CD14-positive monocyte (primary cell): ENCODE measurements at regions not wholly inside any gene's neighbourhood (a gene's known extent, or its start where the extent isn't known, plus 50 kb on each side); places are given as distances from the start of the nearest gene placed in this dataset.

Experiments used
- DNase-seq, 3 donors: peaks; one replicate each; pipeline ENCODE4 v3.0.0-alpha.2; 2011 to 2022
- H2AFZ ChIP-seq: 2 replicates; pipeline ENCODE4 v1.6.0; 2012; ENCODE audit warnings: mild to moderate bottlenecking, low read depth, low read length, inconsistent platforms; ENCODE audit not compliant: insufficient read depth, poor library complexity, severe bottlenecking
- H3K27ac ChIP-seq, 2 donors: 1 replicate in 1 of 2; 2 replicates in 1 of 2; pipeline ENCODE4 v1.5.1; 2012 to 2013; ENCODE audit warnings: low read length in 2 of 2, control low read depth in 1 of 2, inconsistent platforms in 1 of 2, low read depth in 1 of 2, mild to moderate bottlenecking in 1 of 2
- H3K27me3 ChIP-seq, 2 donors: one replicate each; pipeline versions ENCODE4 v1.6.0 to v1.6.1; 2011 to 2013; ENCODE audit warnings: low read length in 2 of 2; ENCODE audit not compliant: control insufficient read depth in 2 of 2, insufficient read depth in 2 of 2
- H3K36me3 ChIP-seq, 2 donors: replicated peaks in 1 of 2; 1 replicate in 1 of 2; 2 replicates in 1 of 2; pipeline versions ENCODE4 v1.5.1 to v1.6.1; 2012 to 2013; ENCODE audit warnings: low read length in 2 of 2, control low read depth in 1 of 2, inconsistent platforms in 1 of 2, mild to moderate bottlenecking in 1 of 2; ENCODE audit not compliant: insufficient read depth in 2 of 2, control insufficient read depth in 1 of 2
- H3K4me1 ChIP-seq, 2 donors: 1 replicate in 1 of 2; 2 replicates in 1 of 2; pipeline versions ENCODE4 v1.5.1 to v1.6.1; 2012 to 2013; ENCODE audit warnings: low read length in 2 of 2, control low read depth in 1 of 2, inconsistent platforms in 1 of 2, mild to moderate bottlenecking in 1 of 2, moderate library complexity in 1 of 2; ENCODE audit not compliant: insufficient read depth in 2 of 2, control insufficient read depth in 1 of 2
- H3K4me2 ChIP-seq: replicated peaks from 2 replicates; pipeline ENCODE3; 2012; ENCODE audit warnings: low read length, moderate library complexity, mild to moderate bottlenecking; ENCODE audit not compliant: poor library complexity, severe bottlenecking; ENCODE audit errors: extremely low read depth
- H3K4me3 ChIP-seq, 3 experiments: fragments of 200-600 bp in 1 of 3; sonication (generic) in 1 of 3; replicated peaks in 1 of 3; 1 replicate in 2 of 3; 2 replicates in 1 of 3; pipeline ENCODE4 v1.5.1; 2011 to 2013; ENCODE audit warnings: low read length in 3 of 3, mild to moderate bottlenecking in 3 of 3, control low read depth in 2 of 3, low read depth in 2 of 3, inconsistent platforms in 1 of 3, moderate library complexity in 1 of 3
- H3K79me2 ChIP-seq: 2 replicates; pipeline ENCODE4 v1.6.0; 2012; ENCODE audit warnings: mild to moderate bottlenecking, control low read depth, inconsistent platforms, low read length, moderate library complexity; ENCODE audit not compliant: insufficient read depth
- H3K9ac ChIP-seq: 2 replicates; pipeline ENCODE4 v1.6.0; 2017; ENCODE audit warnings: low read length, mild to moderate bottlenecking; ENCODE audit not compliant: insufficient read depth, poor library complexity, severe bottlenecking
- H3K9me3 ChIP-seq, 2 donors: replicated peaks in 1 of 2; 1 replicate in 1 of 2; 2 replicates in 1 of 2; pipeline versions ENCODE4 v1.5.1 to v1.6.1; 2012 to 2013; ENCODE audit warnings: low read length in 2 of 2, control low read depth in 1 of 2; ENCODE audit not compliant: control insufficient read depth in 1 of 2, insufficient read depth in 1 of 2
- H4K20me1 ChIP-seq: 2 replicates; pipeline ENCODE4 v1.6.0; 2012; ENCODE audit warnings: mild to moderate bottlenecking, low read length, control low read depth, moderate library complexity; ENCODE audit not compliant: insufficient read depth
- H3K27ac Mint-ChIP-seq, 7 donors: one replicate each; pipeline ENCODE4 v1.8.0; 2020; ENCODE audit warnings: mild to moderate bottlenecking in 7 of 7, mixed read lengths in 7 of 7, moderate library complexity in 6 of 7, inconsistent platforms in 2 of 7
- H3K27me3 Mint-ChIP-seq, 3 donors: one replicate each; pipeline ENCODE4 v1.8.0; 2021 to 2022; ENCODE audit warnings: low read depth in 3 of 3, mild to moderate bottlenecking in 3 of 3, mixed read lengths in 3 of 3, moderate library complexity in 3 of 3, inconsistent platforms in 1 of 3
- H3K36me3 Mint-ChIP-seq, 2 donors: one replicate each; pipeline ENCODE4 v1.8.0; 2020; ENCODE audit warnings: mixed read lengths in 2 of 2, inconsistent platforms in 1 of 2, mild to moderate bottlenecking in 1 of 2
- H3K4me1 Mint-ChIP-seq: one replicate; pipeline ENCODE4 v1.8.0; 2020; ENCODE audit warnings: mild to moderate bottlenecking, mixed read lengths
- H3K4me3 Mint-ChIP-seq, 2 donors: one replicate each; pipeline ENCODE4 v1.8.0; 2020; ENCODE audit warnings: mild to moderate bottlenecking in 2 of 2, mixed read lengths in 2 of 2, moderate library complexity in 1 of 2
- H3K9me3 Mint-ChIP-seq, 7 donors: one replicate each; pipeline ENCODE4 v1.8.0; 2020 to 2022; ENCODE audit warnings: mixed read lengths in 7 of 7, mild to moderate bottlenecking in 6 of 7, moderate library complexity in 6 of 7, inconsistent platforms in 2 of 7
- whole genome bisulfite sequencing: methylation state at CpG from one replicate; pipeline ENCODE4 v1.1.5; 2013; ENCODE audit warnings: missing lambda C conversion rate; ENCODE audit not compliant: insufficient coverage; 5-methylcytosine and 5-hydroxymethylcytosine counted together
- intact Hi-C, 2 donors: fragments of 100-400 bp; cut with micrococcal nuclease; formaldehyde crosslinking; loops; one replicate each; pipeline versions ENCODE4 v1.15.0 to v1.15.1; 2023
- TF ChIP-seq, protein P1 (sequence below): fragments of 200-600 bp; IDR thresholded peaks from one replicate; pipeline ENCODE4 v1.8.0; 2022; ENCODE audit warnings: antibody characterized with exemption, mild to moderate bottlenecking

DNA sequence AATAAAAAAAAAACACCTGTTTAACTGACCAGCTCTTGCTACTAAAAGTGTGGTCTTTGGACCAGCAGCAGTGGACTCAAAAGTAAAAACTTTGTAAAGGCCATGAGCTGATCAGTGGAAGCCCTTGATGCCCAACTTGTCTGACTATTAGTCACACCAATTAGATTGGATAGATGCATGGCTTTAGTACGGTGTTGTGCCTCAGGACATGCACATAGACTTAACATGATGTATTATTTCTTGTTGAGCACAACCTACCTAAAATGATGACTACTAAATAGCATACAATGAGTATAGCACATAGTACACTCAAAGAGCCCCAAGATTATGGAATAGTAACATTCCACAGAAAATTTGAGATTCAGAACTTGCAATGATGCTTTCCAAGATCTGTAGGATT is 95.1 kb upstream of the FIBIN start:
- no peaks in the 10 kb centered on the region for H3K27me3 ChIP-seq
- no peak overlapping the region for H2AFZ ChIP-seq
- H3K27me3 Mint-ChIP-seq = no peaks in the 10 kb centered on the region
- H3K79me2 ChIP-seq = no peaks in the 10 kb centered on the region
- peaks cover 0 to 8% (median 2%) of the 10 kb centered on the region in 7 donors for H3K9me3 Mint-ChIP-seq
- TF ChIP-seq, protein P1, sequence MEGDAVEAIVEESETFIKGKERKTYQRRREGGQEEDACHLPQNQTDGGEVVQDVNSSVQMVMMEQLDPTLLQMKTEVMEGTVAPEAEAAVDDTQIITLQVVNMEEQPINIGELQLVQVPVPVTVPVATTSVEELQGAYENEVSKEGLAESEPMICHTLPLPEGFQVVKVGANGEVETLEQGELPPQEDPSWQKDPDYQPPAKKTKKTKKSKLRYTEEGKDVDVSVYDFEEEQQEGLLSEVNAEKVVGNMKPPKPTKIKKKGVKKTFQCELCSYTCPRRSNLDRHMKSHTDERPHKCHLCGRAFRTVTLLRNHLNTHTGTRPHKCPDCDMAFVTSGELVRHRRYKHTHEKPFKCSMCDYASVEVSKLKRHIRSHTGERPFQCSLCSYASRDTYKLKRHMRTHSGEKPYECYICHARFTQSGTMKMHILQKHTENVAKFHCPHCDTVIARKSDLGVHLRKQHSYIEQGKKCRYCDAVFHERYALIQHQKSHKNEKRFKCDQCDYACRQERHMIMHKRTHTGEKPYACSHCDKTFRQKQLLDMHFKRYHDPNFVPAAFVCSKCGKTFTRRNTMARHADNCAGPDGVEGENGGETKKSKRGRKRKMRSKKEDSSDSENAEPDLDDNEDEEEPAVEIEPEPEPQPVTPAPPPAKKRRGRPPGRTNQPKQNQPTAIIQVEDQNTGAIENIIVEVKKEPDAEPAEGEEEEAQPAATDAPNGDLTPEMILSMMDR = no peak
- intact Hi-C loops = no loop called here
- H3K9me3 ChIP-seq = no peaks in the 10 kb centered on the region
- no peak for DNase-seq
- no peak overlapping the region for H3K27ac Mint-ChIP-seq
- no CpG with 5 or more reads among the region's 1 CpG for WGBS
- H3K4me1 Mint-ChIP-seq = no peaks in the 10 kb centered on the region
- no peak overlapping the region for H3K9ac ChIP-seq
- no peak overlapping the region for H3K27ac ChIP-seq
- H3K4me3 Mint-ChIP-seq = no peak overlapping the region
- H4K20me1 ChIP-seq = no peaks in the 10 kb centered on the region
- no peaks in the 10 kb centered on the region for H3K4me1 ChIP-seq
- H3K4me2 ChIP-seq = no peak overlapping the region
- no peaks in the 10 kb centered on the region for H3K36me3 Mint-ChIP-seq
- H3K36me3 ChIP-seq = no peaks in the 10 kb centered on the region
- H3K4me3 ChIP-seq = no peak overlapping the region

DNA sequence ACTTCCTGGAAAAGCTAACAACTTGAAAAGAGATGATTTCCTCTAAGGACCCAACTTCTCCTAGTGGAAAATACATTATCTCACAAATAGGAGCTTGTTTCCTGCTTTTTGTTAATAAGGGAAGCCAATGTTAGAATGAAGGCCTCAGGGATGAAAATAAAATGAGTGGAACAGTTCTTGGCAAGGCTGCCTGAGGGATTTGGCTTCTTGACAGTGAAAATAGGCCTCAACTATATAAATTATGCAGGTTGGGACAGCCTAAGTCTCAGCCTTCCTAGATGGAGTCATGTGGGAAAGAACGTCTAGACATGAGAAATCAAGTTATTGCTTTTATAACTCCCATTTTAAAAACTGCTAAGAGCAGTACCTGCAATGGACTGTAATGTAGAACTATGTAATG is 92.8 kb upstream of the FIBIN start:
- TF ChIP-seq, protein P1 = no peak

More for the DNA sequence above, 92.8 kb upstream of the FIBIN start:
- H3K79me2 ChIP-seq = no peaks in the 10 kb centered on the region
- H3K27me3 ChIP-seq = no peaks in the 10 kb centered on the region
- peaks cover 0 to 8% (median 2%) of the 10 kb centered on the region in 7 donors for H3K9me3 Mint-ChIP-seq
- no peaks in the 10 kb centered on the region for H3K9me3 ChIP-seq
- H3K4me1 Mint-ChIP-seq = no peaks in the 10 kb centered on the region
- no peaks in the 10 kb centered on the region for H3K4me1 ChIP-seq
- H3K9ac ChIP-seq = no peak overlapping the region
- H2AFZ ChIP-seq = no peak overlapping the region
- H3K4me3 ChIP-seq = no peak overlapping the region
- no peak overlapping the region for H3K27ac ChIP-seq
- no peak overlapping the region for H3K4me2 ChIP-seq
- no peak overlapping the region for H3K27ac Mint-ChIP-seq
- no peak for DNase-seq
- intact Hi-C loops = no loop called here
- no peaks in the 10 kb centered on the region for H3K36me3 ChIP-seq
- H3K27me3 Mint-ChIP-seq = no peaks in the 10 kb centered on the region
- H3K4me3 Mint-ChIP-seq = no peak overlapping the region
- WGBS = no CpG with 5 or more reads among the region's 1 CpG
- no peaks in the 10 kb centered on the region for H3K36me3 Mint-ChIP-seq
- no peaks in the 10 kb centered on the region for H4K20me1 ChIP-seq
